Fibroblast of pulmonary artery (primary cell): ENCODE measurements at regions not wholly inside any gene's neighbourhood (a gene's known extent, or its start where the extent isn't known, plus 50 kb on each side); places are given as distances from the start of the nearest gene placed in this dataset.

Source experiments
- DNase-seq: peaks from one replicate; pipeline ENCODE4 v3.0.0-alpha.2; 2010; ENCODE audit warnings: low read depth
- H3K4me3 ChIP-seq: replicated peaks from 2 replicates; pipeline ENCODE4 v1.5.1; 2011; ENCODE audit warnings: low read depth, mild to moderate bottlenecking, control low read depth, low read length, moderate library complexity
- CTCF ChIP-seq: IDR thresholded peaks from 2 replicates; pipeline ENCODE4 v1.5.1; 2011; ENCODE audit warnings: mild to moderate bottlenecking, control low read depth, low read length, inconsistent platforms; ENCODE audit errors: missing control alignments

- DNase-seq: no peak
- no peak overlapping the region for H3K4me3 ChIP-seq
- TF ChIP-seq CTCF: no peak
Observed at GRCh38 chr14:47790477-47790876, 115.1 kb upstream of the MDGA2 start.

DNA sequence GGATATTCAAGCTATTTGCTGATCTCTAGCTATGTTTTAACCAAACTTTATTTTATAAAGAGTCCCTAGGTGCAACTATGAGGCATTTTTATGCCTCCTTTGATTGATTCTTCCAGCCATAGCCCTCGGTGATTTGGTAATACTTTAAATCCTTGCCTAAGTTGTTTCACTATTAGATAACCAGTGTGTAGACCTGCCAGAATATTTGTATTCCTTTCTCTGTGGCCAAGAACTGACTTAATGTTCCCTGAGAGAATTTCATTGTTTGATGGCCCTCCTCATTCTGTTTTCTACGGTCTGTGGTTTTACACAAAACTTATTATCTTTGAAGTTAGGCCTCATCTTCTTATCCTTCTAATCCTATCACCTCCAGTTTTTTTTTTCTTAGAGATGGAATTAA, 109.7 kb upstream of the MDGA2 start:
- DNase-seq: no peak
- no peak overlapping the region for H3K4me3 ChIP-seq
- no peak for TF ChIP-seq CTCF

GRCh38 chr14:47778631-47779030, 103.2 kb upstream of the MDGA2 start:
- no peak for DNase-seq
- no peak overlapping the region for H3K4me3 ChIP-seq
- TF ChIP-seq CTCF: no peak

GRCh38 chr14:47772652-47773051, 97.2 kb upstream of the MDGA2 start:
- no peak overlapping the region for H3K4me3 ChIP-seq
- no peak for TF ChIP-seq CTCF
- no peak for DNase-seq

GRCh38 chr14:47763188-47763854, 87.9 kb upstream of the MDGA2 start:
- DNase-seq: no peak
- no peak overlapping the region for H3K4me3 ChIP-seq
- no peak for TF ChIP-seq CTCF

GRCh38 chr14:47746986-47747385, 71.6 kb upstream of the MDGA2 start:
- no peak for TF ChIP-seq CTCF
- no peak for DNase-seq
- H3K4me3 ChIP-seq: no peak overlapping the region

DNA sequence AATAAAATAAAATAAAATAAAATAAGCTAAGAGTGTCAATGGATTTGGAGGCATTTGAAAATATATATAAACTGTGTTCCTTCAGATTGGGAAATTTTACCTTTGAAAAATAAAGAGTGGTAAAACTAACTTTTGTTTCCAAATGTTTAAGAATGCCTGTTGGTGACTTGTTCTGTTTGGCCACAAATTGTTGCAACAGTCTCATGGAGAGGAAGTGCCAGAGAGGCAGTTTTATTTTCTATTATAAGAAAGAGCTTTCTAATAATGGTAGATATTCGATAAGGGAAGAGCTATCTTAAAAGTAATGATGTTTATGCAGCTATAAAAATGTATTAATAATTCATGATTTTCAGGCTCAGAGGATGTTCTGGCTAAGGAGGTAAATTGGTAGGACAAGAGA, 68.8 kb upstream of the MDGA2 start:
- no peak for TF ChIP-seq CTCF
- no peak overlapping the region for H3K4me3 ChIP-seq
- no peak for DNase-seq
